Neural cell (in vitro differentiated cells): ENCODE measurements at regions not wholly inside any gene's neighbourhood (a gene's known extent, or its start where the extent isn't known, plus 50 kb on each side); places are given as distances from the start of the nearest gene placed in this dataset.

Experiments used
- H2AFZ ChIP-seq: fragments of 200-600, 300-800 bp; sonication (generic), shearing (Covaris generic); 2 replicates; pipeline ENCODE4 v1.6.0; 2014; ENCODE audit warnings: low read depth, mild to moderate bottlenecking, antibody characterized with exemption, low read length, moderate library complexity
- H3F3A ChIP-seq: fragments of 200-600 bp; shearing (Covaris generic); 2 replicates; pipeline ENCODE4 v1.6.1; 2016; ENCODE audit warnings: mild to moderate bottlenecking, moderate library complexity, mixed read lengths, antibody characterized with exemption, low read length; ENCODE audit not compliant: insufficient read depth, poor library complexity, severe bottlenecking
- H3K27ac ChIP-seq: fragments of 200-600, 300-800 bp; sonication (generic), shearing (Covaris generic); 2 replicates; pipeline ENCODE4 v1.5.1; 2014; ENCODE audit warnings: mild to moderate bottlenecking, low read length, moderate library complexity
- H3K27me3 ChIP-seq: fragments of 300-800, 200-600 bp; sonication (generic), shearing (Covaris generic); 2 replicates; pipeline ENCODE4 v1.6.0; 2014; ENCODE audit warnings: mild to moderate bottlenecking, low read depth, low read length, moderate library complexity; ENCODE audit not compliant: insufficient read depth
- H3K36me3 ChIP-seq: fragments of 300-800, 200-600 bp; sonication (generic), shearing (Covaris generic); 2 replicates; pipeline ENCODE4 v1.5.1; 2014; ENCODE audit warnings: mild to moderate bottlenecking, antibody characterized with exemption, low read length, moderate library complexity; ENCODE audit not compliant: insufficient read depth
- H3K4me2 ChIP-seq: fragments of 300-800, 200-600 bp; sonication (generic), shearing (Covaris generic); 2 replicates; pipeline ENCODE4 v1.6.0; 2014; ENCODE audit warnings: mild to moderate bottlenecking, low read length
- H3K4me3 ChIP-seq: fragments of 300-800, 200-600 bp; sonication (generic), shearing (Covaris generic); 2 replicates; pipeline ENCODE4 v1.5.1; 2014; ENCODE audit warnings: mild to moderate bottlenecking, low read length, moderate library complexity
- H3K79me2 ChIP-seq: fragments of 200-600 bp; shearing (Covaris generic); replicated peaks from 2 replicates; pipeline ENCODE4 v1.6.0; 2014; ENCODE audit warnings: mild to moderate bottlenecking, low read length, moderate library complexity; ENCODE audit not compliant: insufficient read depth
- H3K9ac ChIP-seq: fragments of 300-800, 200-600 bp; sonication (generic), shearing (Covaris generic); 2 replicates; pipeline ENCODE4 v1.6.1; 2016; ENCODE audit warnings: mild to moderate bottlenecking, low read length, mixed read lengths
- H3K9me2 ChIP-seq: fragments of 200-600 bp; shearing (Covaris generic); 2 replicates; pipeline ENCODE4 v1.6.1; 2016; ENCODE audit warnings: mild to moderate bottlenecking, low read length, mixed read lengths; ENCODE audit not compliant: insufficient read depth
- H3K9me3 ChIP-seq: fragments of 200-600, 300-800 bp; sonication (generic), shearing (Covaris generic); 2 replicates; pipeline ENCODE4 v1.6.1; 2016; ENCODE audit warnings: mild to moderate bottlenecking, mixed run types, low read length, moderate library complexity, mixed read lengths
- H4K20me1 ChIP-seq: fragments of 200-600 bp; shearing (Covaris generic); 2 replicates; pipeline ENCODE4 v1.6.1; 2016; ENCODE audit warnings: mild to moderate bottlenecking, mixed run types; ENCODE audit not compliant: insufficient read depth
- CTCF ChIP-seq: fragments of 450-650 bp; IDR thresholded peaks from 2 replicates; pipeline ENCODE4 v1.5.1; 2014; ENCODE audit warnings: antibody characterized with exemption, mild to moderate bottlenecking, moderate library complexity; ENCODE audit not compliant: poor library complexity, severe bottlenecking
- EP300 ChIP-seq: fragments of 450-650 bp; conservative IDR thresholded peaks from 2 replicates; pipeline ENCODE4 v1.6.1; 2014; ENCODE audit warnings: antibody characterized with exemption, mild to moderate bottlenecking, moderate library complexity; ENCODE audit not compliant: poor library complexity, severe bottlenecking
- EZH2 ChIP-seq: fragments of 200-600, 300-800 bp; shearing (Covaris generic), sonication (generic); IDR thresholded peaks from 2 replicates; pipeline ENCODE4 v1.6.1; 2014; ENCODE audit warnings: antibody characterized with exemption, low read length, borderline replicate concordance, mild to moderate bottlenecking; ENCODE audit not compliant: insufficient read depth, poor library complexity, severe bottlenecking
- MXI1 ChIP-seq: fragments of 450-650 bp; conservative IDR thresholded peaks from 2 replicates; pipeline ENCODE4 v1.6.1; 2014; ENCODE audit warnings: antibody characterized with exemption, mild to moderate bottlenecking; ENCODE audit not compliant: poor library complexity, severe bottlenecking
- POLR2AphosphoS5 ChIP-seq: IDR thresholded peaks from 2 replicates; pipeline ENCODE4 v1.6.1; 2012
- RAD21 ChIP-seq: fragments of 450-650 bp; conservative IDR thresholded peaks from 2 replicates; pipeline ENCODE4 v1.6.1; 2014; ENCODE audit warnings: antibody characterized with exemption, mild to moderate bottlenecking, moderate library complexity
- SMC3 ChIP-seq: fragments of 450-650 bp; conservative IDR thresholded peaks from 2 replicates; pipeline ENCODE4 v1.6.1; 2014; ENCODE audit warnings: antibody characterized with exemption, mild to moderate bottlenecking, moderate library complexity; ENCODE audit not compliant: poor library complexity
- TAF1 ChIP-seq: IDR thresholded peaks from 2 replicates; pipeline ENCODE4 v1.6.1; 2012; ENCODE audit warnings: low read depth
- TF ChIP-seq, protein P1 (sequence below): IDR thresholded peaks from 2 replicates; pipeline ENCODE4 v1.6.1; 2012; ENCODE audit warnings: borderline replicate concordance

DNA sequence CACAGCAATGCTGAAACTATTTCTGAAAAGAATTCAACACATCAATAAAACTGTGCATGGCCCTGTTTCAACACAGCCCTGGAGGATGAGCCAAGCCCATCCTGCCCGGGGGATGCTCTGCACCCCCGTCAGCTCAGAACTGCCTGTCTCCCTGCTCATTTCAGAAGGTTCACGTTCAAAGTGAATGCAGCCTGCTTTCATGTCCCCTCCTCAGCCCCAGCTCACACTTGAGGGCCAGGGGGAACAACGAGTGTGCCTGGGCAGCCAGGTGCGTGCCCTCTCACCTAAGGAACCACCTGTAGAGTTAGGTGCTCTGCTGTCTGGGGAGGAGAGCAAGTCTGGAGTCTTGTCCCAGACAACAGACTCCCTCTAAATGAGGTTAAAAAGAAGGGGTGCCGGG lies 348.5 kb upstream of the IRX2 start:
- Histone ChIP-seq H4K20me1 (no peaks in the 10 kb centered on the region), H3K27me3 (peaks cover 24% of the 10 kb centered on the region), H2AFZ (no peak overlapping the region), H3K9me3 (no peaks in the 10 kb centered on the region), H3K4me2 (no peak overlapping the region), H3K27ac (no peak overlapping the region), H3K9me2 (no peaks in the 10 kb centered on the region), H3K36me3 (no peaks in the 10 kb centered on the region), H3K79me2 (no peaks in the 10 kb centered on the region), H3F3A (no peaks in the 10 kb centered on the region), H3K9ac (no peak overlapping the region), H3K4me3 (no peak overlapping the region)
- TF ChIP-seq POLR2AphosphoS5: no peak
- TF ChIP-seq, protein P1, sequence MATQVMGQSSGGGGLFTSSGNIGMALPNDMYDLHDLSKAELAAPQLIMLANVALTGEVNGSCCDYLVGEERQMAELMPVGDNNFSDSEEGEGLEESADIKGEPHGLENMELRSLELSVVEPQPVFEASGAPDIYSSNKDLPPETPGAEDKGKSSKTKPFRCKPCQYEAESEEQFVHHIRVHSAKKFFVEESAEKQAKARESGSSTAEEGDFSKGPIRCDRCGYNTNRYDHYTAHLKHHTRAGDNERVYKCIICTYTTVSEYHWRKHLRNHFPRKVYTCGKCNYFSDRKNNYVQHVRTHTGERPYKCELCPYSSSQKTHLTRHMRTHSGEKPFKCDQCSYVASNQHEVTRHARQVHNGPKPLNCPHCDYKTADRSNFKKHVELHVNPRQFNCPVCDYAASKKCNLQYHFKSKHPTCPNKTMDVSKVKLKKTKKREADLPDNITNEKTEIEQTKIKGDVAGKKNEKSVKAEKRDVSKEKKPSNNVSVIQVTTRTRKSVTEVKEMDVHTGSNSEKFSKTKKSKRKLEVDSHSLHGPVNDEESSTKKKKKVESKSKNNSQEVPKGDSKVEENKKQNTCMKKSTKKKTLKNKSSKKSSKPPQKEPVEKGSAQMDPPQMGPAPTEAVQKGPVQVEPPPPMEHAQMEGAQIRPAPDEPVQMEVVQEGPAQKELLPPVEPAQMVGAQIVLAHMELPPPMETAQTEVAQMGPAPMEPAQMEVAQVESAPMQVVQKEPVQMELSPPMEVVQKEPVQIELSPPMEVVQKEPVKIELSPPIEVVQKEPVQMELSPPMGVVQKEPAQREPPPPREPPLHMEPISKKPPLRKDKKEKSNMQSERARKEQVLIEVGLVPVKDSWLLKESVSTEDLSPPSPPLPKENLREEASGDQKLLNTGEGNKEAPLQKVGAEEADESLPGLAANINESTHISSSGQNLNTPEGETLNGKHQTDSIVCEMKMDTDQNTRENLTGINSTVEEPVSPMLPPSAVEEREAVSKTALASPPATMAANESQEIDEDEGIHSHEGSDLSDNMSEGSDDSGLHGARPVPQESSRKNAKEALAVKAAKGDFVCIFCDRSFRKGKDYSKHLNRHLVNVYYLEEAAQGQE: no peak
- TF ChIP-seq CTCF: no peak
- no peak for TF ChIP-seq RAD21

- Histone ChIP-seq H3K36me3 (no peaks in the 10 kb centered on the region), H3K4me3 (no peak overlapping the region), H3K4me2 (no peak overlapping the region), H2AFZ (no peak overlapping the region), H3K79me2 (no peaks in the 10 kb centered on the region), H3K9ac (no peak overlapping the region), H3K27me3 (peaks cover 20% of the 10 kb centered on the region), H3F3A (no peaks in the 10 kb centered on the region), H3K9me3 (no peaks in the 10 kb centered on the region), H4K20me1 (no peaks in the 10 kb centered on the region), H3K9me2 (no peaks in the 10 kb centered on the region), H3K27ac (no peak overlapping the region)
- no peak for TF ChIP-seq MXI1
- no peak for TF ChIP-seq SMC3
- TF ChIP-seq, protein P1: no peak
- no peak for TF ChIP-seq POLR2AphosphoS5
- TF ChIP-seq CTCF: no peak
- TF ChIP-seq TAF1: no peak
- TF ChIP-seq EZH2: no peak
- TF ChIP-seq RAD21: no peak
- TF ChIP-seq EP300: no peak
Measured at GRCh38 chr5:3099526-3099925, 348.0 kb upstream of the IRX2 start.
